Loucy (cell line): ENCODE measurements at regions not wholly inside any gene's neighbourhood (a gene's known extent, or its start where the extent isn't known, plus 50 kb on each side); places are given as distances from the start of the nearest gene placed in this dataset.

ENCODE experiments used
- CTCF ChIP-seq: fragments of 200-600 bp; sonication (generic); conservative IDR thresholded peaks from 2 replicates; pipeline ENCODE4 v1.5.1; 2014; ENCODE audit warnings: mild to moderate bottlenecking, antibody characterized with exemption, low read length
- EZH2phosphoT487 ChIP-seq: fragments of 200-600 bp; IDR thresholded peaks from 2 replicates; pipeline ENCODE4 v1.6.1; 2018; ENCODE audit warnings: antibody characterized with exemption, mild to moderate bottlenecking, moderate library complexity, borderline replicate concordance

GRCh38 chr1:164137273-164137925, 421.6 kb upstream of the PBX1 start:
- no peak for TF ChIP-seq CTCF
- TF ChIP-seq EZH2phosphoT487: no peak
